Tibial nerve (tissue), 3 donors: ENCODE measurements at regions not wholly inside any gene's neighbourhood (a gene's known extent, or its start where the extent isn't known, plus 50 kb on each side); places are given as distances from the start of the nearest gene placed in this dataset.

Source experiments
- CTCF ChIP-seq, 5 experiments: fragments of 200-600 bp in 3 of 5; fragments of 450-650 bp in 2 of 5; sonication (generic) in 3 of 5; IDR thresholded peaks; one replicate each; pipeline ENCODE4 v1.5.1; 2016 to 2019; ENCODE audit warnings: antibody characterized with exemption in 5 of 5, mild to moderate bottlenecking in 3 of 5, moderate library complexity in 2 of 5
- POLR2A ChIP-seq, 2 donors: fragments of 450-650 bp; IDR thresholded peaks; one replicate each; pipeline ENCODE4 v1.6.1; 2017; ENCODE audit warnings: antibody characterized with exemption in 2 of 2, mild to moderate bottlenecking in 2 of 2, moderate library complexity in 2 of 2

- TF ChIP-seq POLR2A (IDR thresholded peaks at IDR 0.05) = no peak
- no peak for TF ChIP-seq CTCF (IDR thresholded peaks at IDR 0.05)
Measured at GRCh38 chr11:33976495-33977199, 74.9 kb upstream of the CAPRIN1 start.
